Panc1 (cell line): ENCODE measurements at regions not wholly inside any gene's neighbourhood (a gene's known extent, or its start where the extent isn't known, plus 50 kb on each side); places are given as distances from the start of the nearest gene placed in this dataset.

ENCODE experiments used
- POLR2AphosphoS5 ChIP-seq: IDR thresholded peaks from 2 replicates; pipeline ENCODE4 v1.6.1; 2012; ENCODE audit warnings: mild to moderate bottlenecking, low read depth, low read length, moderate library complexity
- TF ChIP-seq, protein P1 (sequence below): fragments of 450-650 bp; IDR thresholded peaks from 2 replicates; pipeline ENCODE4 v1.5.1; 2017; ENCODE audit warnings: mild to moderate bottlenecking

DNA sequence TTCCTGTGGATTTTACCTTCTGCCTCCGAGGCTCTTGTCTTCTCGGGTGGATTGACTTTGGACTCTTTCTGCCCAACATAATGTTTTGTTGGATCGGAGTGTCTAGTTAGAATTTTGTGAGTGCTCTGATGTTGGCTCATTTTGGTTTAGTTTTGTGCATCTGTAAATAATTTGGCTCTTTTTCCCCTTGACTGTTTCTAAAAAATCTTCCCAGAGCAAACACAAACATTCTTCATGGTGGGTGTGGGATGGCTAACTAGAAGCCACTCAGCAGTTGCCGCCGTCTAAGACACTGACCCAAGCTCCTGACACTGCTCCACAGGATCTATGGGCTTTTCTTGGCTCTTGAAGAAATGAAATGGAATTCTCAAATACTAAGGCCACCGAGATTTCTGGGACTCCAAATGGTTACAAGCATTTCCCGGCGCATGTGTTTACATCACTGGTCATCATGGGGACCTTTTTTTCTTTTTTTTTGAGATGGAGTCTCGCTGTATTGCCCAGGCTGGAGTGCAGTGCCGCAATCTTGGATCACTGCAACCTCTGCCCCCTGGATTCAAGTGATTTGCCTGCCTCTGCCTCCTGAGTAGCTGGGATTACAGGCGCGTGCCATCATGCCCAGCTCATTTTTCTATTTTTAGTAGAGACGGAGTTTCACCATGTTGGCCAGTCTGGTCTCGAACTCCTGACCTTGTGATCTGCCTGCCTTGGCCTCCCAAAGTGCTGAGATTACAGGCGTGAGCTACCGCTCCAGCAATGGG is 92.0 kb upstream of the FRMD1 start:
- TF ChIP-seq POLR2AphosphoS5 = no peak
- TF ChIP-seq, protein P1, sequence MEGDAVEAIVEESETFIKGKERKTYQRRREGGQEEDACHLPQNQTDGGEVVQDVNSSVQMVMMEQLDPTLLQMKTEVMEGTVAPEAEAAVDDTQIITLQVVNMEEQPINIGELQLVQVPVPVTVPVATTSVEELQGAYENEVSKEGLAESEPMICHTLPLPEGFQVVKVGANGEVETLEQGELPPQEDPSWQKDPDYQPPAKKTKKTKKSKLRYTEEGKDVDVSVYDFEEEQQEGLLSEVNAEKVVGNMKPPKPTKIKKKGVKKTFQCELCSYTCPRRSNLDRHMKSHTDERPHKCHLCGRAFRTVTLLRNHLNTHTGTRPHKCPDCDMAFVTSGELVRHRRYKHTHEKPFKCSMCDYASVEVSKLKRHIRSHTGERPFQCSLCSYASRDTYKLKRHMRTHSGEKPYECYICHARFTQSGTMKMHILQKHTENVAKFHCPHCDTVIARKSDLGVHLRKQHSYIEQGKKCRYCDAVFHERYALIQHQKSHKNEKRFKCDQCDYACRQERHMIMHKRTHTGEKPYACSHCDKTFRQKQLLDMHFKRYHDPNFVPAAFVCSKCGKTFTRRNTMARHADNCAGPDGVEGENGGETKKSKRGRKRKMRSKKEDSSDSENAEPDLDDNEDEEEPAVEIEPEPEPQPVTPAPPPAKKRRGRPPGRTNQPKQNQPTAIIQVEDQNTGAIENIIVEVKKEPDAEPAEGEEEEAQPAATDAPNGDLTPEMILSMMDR = no peak
